GM12891 (cell line): ENCODE measurements at regions not wholly inside any gene's neighbourhood (a gene's known extent, or its start where the extent isn't known, plus 50 kb on each side); places are given as distances from the start of the nearest gene placed in this dataset.

Experiments used
- POLR2A ChIP-seq: IDR thresholded peaks from 2 replicates; pipeline ENCODE4 v1.6.1; 2011; ENCODE audit warnings: low read depth, low read length, control low read depth
- POLR2AphosphoS5 ChIP-seq: IDR thresholded peaks from 2 replicates; pipeline ENCODE4 v1.6.1; 2011; ENCODE audit warnings: low read depth, low read length, control low read depth
- SPI1 ChIP-seq: IDR thresholded peaks from 2 replicates; pipeline ENCODE4 v1.6.1; 2011; ENCODE audit warnings: low read depth, low read length, control low read depth
- TAF1 ChIP-seq: IDR thresholded peaks from 2 replicates; pipeline ENCODE4 v1.6.1; 2011; ENCODE audit warnings: low read depth, low read length, control low read depth

GRCh38 chr5:174789596-174789995 is 65.2 kb downstream of the MSX2 start:
- TF ChIP-seq POLR2A (no peak), TAF1 (no peak), POLR2AphosphoS5 (no peak), SPI1 (no peak)
